Neural cell (in vitro differentiated cells): ENCODE measurements at regions not wholly inside any gene's neighbourhood (a gene's known extent, or its start where the extent isn't known, plus 50 kb on each side); places are given as distances from the start of the nearest gene placed in this dataset.

Experiments
- H2AFZ ChIP-seq: fragments of 200-600, 300-800 bp; sonication (generic), shearing (Covaris generic); 2 replicates; pipeline ENCODE4 v1.6.0; 2014; ENCODE audit warnings: low read depth, mild to moderate bottlenecking, antibody characterized with exemption, low read length, moderate library complexity
- H3F3A ChIP-seq: fragments of 200-600 bp; shearing (Covaris generic); 2 replicates; pipeline ENCODE4 v1.6.1; 2016; ENCODE audit warnings: mild to moderate bottlenecking, moderate library complexity, mixed read lengths, antibody characterized with exemption, low read length; ENCODE audit not compliant: insufficient read depth, poor library complexity, severe bottlenecking
- H3K27ac ChIP-seq: fragments of 200-600, 300-800 bp; sonication (generic), shearing (Covaris generic); 2 replicates; pipeline ENCODE4 v1.5.1; 2014; ENCODE audit warnings: mild to moderate bottlenecking, low read length, moderate library complexity
- H3K27me3 ChIP-seq: fragments of 300-800, 200-600 bp; sonication (generic), shearing (Covaris generic); 2 replicates; pipeline ENCODE4 v1.6.0; 2014; ENCODE audit warnings: mild to moderate bottlenecking, low read depth, low read length, moderate library complexity; ENCODE audit not compliant: insufficient read depth
- H3K36me3 ChIP-seq: fragments of 300-800, 200-600 bp; sonication (generic), shearing (Covaris generic); 2 replicates; pipeline ENCODE4 v1.5.1; 2014; ENCODE audit warnings: mild to moderate bottlenecking, antibody characterized with exemption, low read length, moderate library complexity; ENCODE audit not compliant: insufficient read depth
- H3K4me2 ChIP-seq: fragments of 300-800, 200-600 bp; sonication (generic), shearing (Covaris generic); 2 replicates; pipeline ENCODE4 v1.6.0; 2014; ENCODE audit warnings: mild to moderate bottlenecking, low read length
- H3K4me3 ChIP-seq: fragments of 300-800, 200-600 bp; sonication (generic), shearing (Covaris generic); 2 replicates; pipeline ENCODE4 v1.5.1; 2014; ENCODE audit warnings: mild to moderate bottlenecking, low read length, moderate library complexity
- H3K79me2 ChIP-seq: fragments of 200-600 bp; shearing (Covaris generic); replicated peaks from 2 replicates; pipeline ENCODE4 v1.6.0; 2014; ENCODE audit warnings: mild to moderate bottlenecking, low read length, moderate library complexity; ENCODE audit not compliant: insufficient read depth
- H3K9ac ChIP-seq: fragments of 300-800, 200-600 bp; sonication (generic), shearing (Covaris generic); 2 replicates; pipeline ENCODE4 v1.6.1; 2016; ENCODE audit warnings: mild to moderate bottlenecking, low read length, mixed read lengths
- H3K9me2 ChIP-seq: fragments of 200-600 bp; shearing (Covaris generic); 2 replicates; pipeline ENCODE4 v1.6.1; 2016; ENCODE audit warnings: mild to moderate bottlenecking, low read length, mixed read lengths; ENCODE audit not compliant: insufficient read depth
- H3K9me3 ChIP-seq: fragments of 200-600, 300-800 bp; sonication (generic), shearing (Covaris generic); 2 replicates; pipeline ENCODE4 v1.6.1; 2016; ENCODE audit warnings: mild to moderate bottlenecking, mixed run types, low read length, moderate library complexity, mixed read lengths
- H4K20me1 ChIP-seq: fragments of 200-600 bp; shearing (Covaris generic); 2 replicates; pipeline ENCODE4 v1.6.1; 2016; ENCODE audit warnings: mild to moderate bottlenecking, mixed run types; ENCODE audit not compliant: insufficient read depth
- CTCF ChIP-seq: fragments of 450-650 bp; IDR thresholded peaks from 2 replicates; pipeline ENCODE4 v1.5.1; 2014; ENCODE audit warnings: antibody characterized with exemption, mild to moderate bottlenecking, moderate library complexity; ENCODE audit not compliant: poor library complexity, severe bottlenecking
- EP300 ChIP-seq: fragments of 450-650 bp; conservative IDR thresholded peaks from 2 replicates; pipeline ENCODE4 v1.6.1; 2014; ENCODE audit warnings: antibody characterized with exemption, mild to moderate bottlenecking, moderate library complexity; ENCODE audit not compliant: poor library complexity, severe bottlenecking
- EZH2 ChIP-seq: fragments of 200-600, 300-800 bp; shearing (Covaris generic), sonication (generic); IDR thresholded peaks from 2 replicates; pipeline ENCODE4 v1.6.1; 2014; ENCODE audit warnings: antibody characterized with exemption, low read length, borderline replicate concordance, mild to moderate bottlenecking; ENCODE audit not compliant: insufficient read depth, poor library complexity, severe bottlenecking
- MXI1 ChIP-seq: fragments of 450-650 bp; conservative IDR thresholded peaks from 2 replicates; pipeline ENCODE4 v1.6.1; 2014; ENCODE audit warnings: antibody characterized with exemption, mild to moderate bottlenecking; ENCODE audit not compliant: poor library complexity, severe bottlenecking
- POLR2AphosphoS5 ChIP-seq: IDR thresholded peaks from 2 replicates; pipeline ENCODE4 v1.6.1; 2012
- RAD21 ChIP-seq: fragments of 450-650 bp; conservative IDR thresholded peaks from 2 replicates; pipeline ENCODE4 v1.6.1; 2014; ENCODE audit warnings: antibody characterized with exemption, mild to moderate bottlenecking, moderate library complexity
- REST ChIP-seq: IDR thresholded peaks from 2 replicates; pipeline ENCODE4 v1.6.1; 2012; ENCODE audit warnings: borderline replicate concordance
- SMC3 ChIP-seq: fragments of 450-650 bp; conservative IDR thresholded peaks from 2 replicates; pipeline ENCODE4 v1.6.1; 2014; ENCODE audit warnings: antibody characterized with exemption, mild to moderate bottlenecking, moderate library complexity; ENCODE audit not compliant: poor library complexity
- TAF1 ChIP-seq: IDR thresholded peaks from 2 replicates; pipeline ENCODE4 v1.6.1; 2012; ENCODE audit warnings: low read depth

GRCh38 chr2:239692919-239693318 is 292.1 kb upstream of the HDAC4 start:
- Histone ChIP-seq H3K4me3 (no peak overlapping the region), H3K9ac (no peak overlapping the region), H3K36me3 (no peaks in the 10 kb centered on the region), H3K4me2 (no peak overlapping the region), H4K20me1 (no peaks in the 10 kb centered on the region), H3K9me3 (no peaks in the 10 kb centered on the region), H3K9me2 (no peaks in the 10 kb centered on the region), H3K27me3 (no peaks in the 10 kb centered on the region), H3K79me2 (no peaks in the 10 kb centered on the region), H3F3A (no peaks in the 10 kb centered on the region), H2AFZ (no peak overlapping the region), H3K27ac (no peak overlapping the region)
- TF ChIP-seq EP300 (no peak), POLR2AphosphoS5 (no peak), REST (no peak), CTCF (no peak), RAD21 (no peak), EZH2 (no peak)

GRCh38 chr2:239692362-239692851 is 291.6 kb upstream of the HDAC4 start:
- no peak overlapping the region for H3K4me3 ChIP-seq
- H3K79me2 ChIP-seq = no peaks in the 10 kb centered on the region
- H3K9me2 ChIP-seq = no peaks in the 10 kb centered on the region
- H4K20me1 ChIP-seq = no peaks in the 10 kb centered on the region
- no peak overlapping the region for H3K9ac ChIP-seq
- no peak for TF ChIP-seq EZH2
- TF ChIP-seq MXI1 = no peak
- no peak for TF ChIP-seq RAD21
- TF ChIP-seq TAF1 = no peak
- TF ChIP-seq POLR2AphosphoS5 = no peak
- no peak for TF ChIP-seq CTCF
- no peak for TF ChIP-seq EP300
- no peak for TF ChIP-seq REST
- TF ChIP-seq SMC3 = no peak
- no peak overlapping the region for H3K27ac ChIP-seq
- H3K4me2 ChIP-seq = no peak overlapping the region
- H2AFZ ChIP-seq = no peak overlapping the region
- no peaks in the 10 kb centered on the region for H3K36me3 ChIP-seq
- no peaks in the 10 kb centered on the region for H3F3A ChIP-seq
- H3K9me3 ChIP-seq = no peaks in the 10 kb centered on the region
- no peaks in the 10 kb centered on the region for H3K27me3 ChIP-seq
